Stomach smooth muscle (tissue), 2 donors: ENCODE measurements at regions not wholly inside any gene's neighbourhood (a gene's known extent, or its start where the extent isn't known, plus 50 kb on each side); places are given as distances from the start of the nearest gene placed in this dataset.
"Not testable (repeated sequence)": the region's sequence is repeated elsewhere in the genome, so short reads cannot be mapped to it uniquely, and the experiment has no call there.

Source experiments
- H3K27ac ChIP-seq: one replicate; pipeline ENCODE4 v1.7.0; 2013; ENCODE audit warnings: mild to moderate bottlenecking, low read length, inconsistent platforms
- H3K27me3 ChIP-seq, 2 donors: one replicate each; pipeline ENCODE4 v1.7.0; 2013; ENCODE audit warnings: low read length in 2 of 2; ENCODE audit not compliant: insufficient read depth in 2 of 2, control insufficient read depth in 1 of 2
- H3K36me3 ChIP-seq, 2 donors: one replicate each; pipeline ENCODE4 v1.7.0; 2013; ENCODE audit warnings: low read length in 2 of 2; ENCODE audit not compliant: control insufficient read depth in 2 of 2, insufficient read depth in 2 of 2
- H3K4me1 ChIP-seq: one replicate; pipeline ENCODE4 v1.7.0; 2013; ENCODE audit warnings: low read length; ENCODE audit not compliant: control insufficient read depth, insufficient read depth
- H3K4me3 ChIP-seq, 2 donors: one replicate each; pipeline ENCODE4 v1.7.0; 2013; ENCODE audit warnings: low read length in 2 of 2
- H3K9ac ChIP-seq, 2 donors: one replicate each; pipeline ENCODE4 v1.7.0; 2013; ENCODE audit warnings: low read length in 2 of 2, mild to moderate bottlenecking in 1 of 2
- H3K9me3 ChIP-seq, 2 donors: one replicate each; pipeline ENCODE4 v1.7.0; 2013; ENCODE audit warnings: low read length in 2 of 2; ENCODE audit not compliant: control insufficient read depth in 2 of 2
- donor health status: healthy.
- donor health status: Pancreatic carcinoma.

DNA sequence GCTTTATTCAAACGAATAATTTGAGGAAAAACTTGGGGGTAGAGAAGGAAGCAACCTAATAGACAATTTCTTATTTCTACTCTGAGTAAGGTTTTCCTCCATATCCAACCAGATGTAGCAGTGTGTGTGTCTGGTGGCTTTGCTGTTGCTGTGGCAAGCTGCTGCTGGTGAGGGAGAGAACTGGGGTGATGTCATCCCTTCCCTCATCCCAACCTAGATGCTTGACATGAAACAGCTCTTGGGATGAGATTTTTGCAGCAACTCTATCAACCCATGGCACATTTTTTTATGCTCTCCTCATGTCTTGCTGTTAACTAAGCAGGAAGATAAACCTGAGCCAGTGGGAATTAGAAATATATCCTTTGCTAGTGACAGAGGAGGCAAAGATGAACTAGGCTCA, 135.8 kb downstream of the PCSK1 start:
- no peaks in the 10 kb centered on the region for H3K27me3 ChIP-seq
- H3K9me3 ChIP-seq, result no peaks in the 10 kb centered on the region
- no peak overlapping the region for H3K9ac ChIP-seq
- H3K27ac ChIP-seq, result no peak overlapping the region
- peaks cover 7% of the 10 kb centered on the region for H3K4me1 ChIP-seq
- no peaks in the 10 kb centered on the region for H3K36me3 ChIP-seq
- no peak overlapping the region for H3K4me3 ChIP-seq

DNA sequence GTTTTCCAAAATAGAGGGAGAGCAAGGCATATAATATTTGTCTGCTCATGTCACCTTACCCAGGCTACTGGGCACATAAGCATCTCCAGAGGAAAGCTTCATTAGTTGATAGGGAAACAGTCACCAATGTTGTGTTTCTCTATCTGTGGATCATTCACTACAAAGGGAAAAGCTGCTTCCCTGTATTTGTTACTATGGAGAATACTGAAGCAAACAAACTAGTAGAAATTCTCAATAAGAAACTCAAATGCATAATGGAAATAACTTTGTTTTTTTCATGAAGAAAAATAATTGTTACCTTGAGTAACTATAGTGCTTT, 138.2 kb downstream of the PCSK1 start:
- no peaks in the 10 kb centered on the region for H3K36me3 ChIP-seq
- H3K4me1 ChIP-seq, result peaks cover 11% of the 10 kb centered on the region
- H3K27me3 ChIP-seq, result no peaks in the 10 kb centered on the region
- H3K9me3 ChIP-seq, result no peaks in the 10 kb centered on the region
- no peak overlapping the region for H3K4me3 ChIP-seq
- H3K27ac ChIP-seq, result peak overlapping the region; percentile 1
- H3K9ac ChIP-seq, result no peak overlapping the region

GRCh38 chr5:96293966-96294883, 138.8 kb downstream of the PCSK1 start:
- peaks cover 11% of the 10 kb centered on the region for H3K4me1 ChIP-seq
- no peaks in the 10 kb centered on the region for H3K27me3 ChIP-seq
- H3K36me3 ChIP-seq, result no peaks in the 10 kb centered on the region
- H3K9me3 ChIP-seq, result no peaks in the 10 kb centered on the region
- H3K4me3 ChIP-seq, result no peak overlapping the region
- peak overlapping the region; percentile 1 for H3K27ac ChIP-seq
- no peak overlapping the region for H3K9ac ChIP-seq

- Histone ChIP-seq H3K4me1 (peaks cover 11% of the 10 kb centered on the region), H3K36me3 (no peaks in the 10 kb centered on the region), H3K27ac (no peak overlapping the region), H3K9ac (no peak overlapping the region), H3K4me3 (no peak overlapping the region), H3K27me3 (no peaks in the 10 kb centered on the region), H3K9me3 (no peaks in the 10 kb centered on the region)
Measured at GRCh38 chr5:96292582-96293247, 140.3 kb downstream of the PCSK1 start.

DNA sequence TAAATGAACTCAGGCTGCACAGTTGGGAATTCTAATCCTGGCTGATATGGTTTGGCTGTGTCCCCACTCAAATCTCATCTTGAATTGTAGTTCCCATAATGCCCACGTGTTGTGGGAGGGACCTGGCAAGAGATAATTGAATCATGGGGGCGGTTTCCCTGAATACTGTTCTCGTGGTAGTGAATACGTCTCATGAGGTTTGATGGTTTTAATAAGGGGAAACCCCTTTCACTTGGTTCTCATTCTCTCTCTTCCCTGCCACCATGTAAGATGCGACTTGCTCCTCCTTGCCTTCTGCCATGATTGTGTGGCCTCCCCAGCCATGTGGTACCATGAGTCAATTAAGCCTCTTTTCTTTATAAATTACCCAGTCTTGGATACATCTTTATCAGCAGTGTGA, 143.8 kb downstream of the PCSK1 start:
- H3K9ac ChIP-seq, H3K4me1 ChIP-seq, H3K4me3 ChIP-seq, H3K9me3 ChIP-seq, H3K36me3 ChIP-seq, H3K27me3 ChIP-seq, H3K27ac ChIP-seq: not testable (repeated sequence)

DNA sequence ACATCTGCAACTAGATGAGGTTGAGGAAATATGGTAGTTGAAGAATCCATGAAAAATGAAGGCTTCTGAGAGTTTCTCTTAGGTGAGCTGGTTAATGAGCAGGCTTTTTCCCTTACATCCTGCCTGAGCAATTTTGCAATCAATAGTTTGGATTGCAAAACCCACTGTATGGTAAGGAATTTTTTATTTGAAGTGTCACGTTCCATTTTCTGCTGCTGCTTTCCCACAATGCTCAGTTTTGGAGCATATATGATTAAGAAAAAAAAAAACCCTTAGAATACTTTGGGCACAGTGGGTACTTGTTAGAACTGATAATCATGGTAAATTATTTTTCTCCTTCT, 144.2 kb downstream of the PCSK1 start:
- H3K4me3 ChIP-seq, result no peak overlapping the region
- H3K27me3 ChIP-seq, result no peaks in the 10 kb centered on the region
- no peaks in the 10 kb centered on the region for H3K9me3 ChIP-seq
- no peaks in the 10 kb centered on the region for H3K36me3 ChIP-seq
- no peak overlapping the region for H3K27ac ChIP-seq
- no peak overlapping the region for H3K9ac ChIP-seq
- H3K4me1 ChIP-seq, result peaks cover 7% of the 10 kb centered on the region

DNA sequence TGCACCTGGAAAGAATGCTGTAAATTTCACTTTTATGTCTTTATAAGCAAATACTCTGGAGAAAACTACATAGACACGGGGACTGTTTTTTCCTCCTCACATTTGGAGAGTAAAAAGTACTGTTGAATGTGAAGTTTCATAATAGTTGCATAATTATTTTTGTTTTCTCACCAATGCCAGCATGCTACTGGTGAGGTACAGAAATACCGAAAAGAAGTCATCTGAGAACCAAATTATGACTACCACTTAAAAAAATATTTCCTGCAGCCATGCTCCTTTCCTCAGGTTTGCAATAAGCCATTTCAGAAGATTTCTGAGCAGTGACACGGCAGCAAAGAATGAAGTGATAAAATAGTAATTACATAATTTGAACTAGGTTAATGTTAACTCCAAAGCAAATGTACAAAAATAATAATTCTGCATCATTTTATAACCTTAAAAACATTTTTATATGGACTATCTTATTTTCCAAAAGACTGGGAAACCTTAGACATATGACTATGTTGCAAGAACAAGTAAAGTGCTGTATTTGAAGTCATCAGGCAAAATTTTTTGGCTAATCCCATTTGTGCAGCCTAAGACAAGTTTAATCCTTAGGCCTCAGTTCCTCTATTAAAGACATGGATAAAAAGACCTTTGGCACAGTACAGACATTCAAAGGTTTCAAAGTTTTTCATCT, 144.7 kb downstream of the PCSK1 start:
- Histone ChIP-seq H3K4me3 (no peak overlapping the region), H3K9ac (no peak overlapping the region), H3K27ac (no peak overlapping the region), H3K27me3 (no peaks in the 10 kb centered on the region), H3K36me3 (no peaks in the 10 kb centered on the region), H3K9me3 (no peaks in the 10 kb centered on the region), H3K4me1 (peaks cover 7% of the 10 kb centered on the region)

DNA sequence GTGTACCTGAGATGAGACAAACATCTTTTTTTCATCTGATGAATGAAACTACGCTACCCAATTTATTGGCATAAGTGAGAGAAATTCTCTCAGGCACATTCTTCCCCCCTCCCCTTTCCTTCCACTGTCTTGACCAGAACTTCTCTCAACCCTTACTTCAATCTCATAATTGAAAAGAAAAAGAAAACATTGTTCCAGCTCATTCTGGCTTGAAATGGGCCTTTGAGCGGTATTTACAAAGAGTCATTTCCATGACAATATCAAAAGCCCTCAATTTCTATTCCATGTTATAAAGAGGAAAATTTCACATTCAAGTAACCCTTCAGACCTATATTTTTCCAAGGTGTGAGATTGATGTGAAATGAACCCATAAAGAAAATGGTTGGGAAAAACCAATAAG, 145.9 kb downstream of the PCSK1 start:
- no peaks in the 10 kb centered on the region for H3K36me3 ChIP-seq
- H3K9ac ChIP-seq, result no peak overlapping the region
- no peaks in the 10 kb centered on the region for H3K27me3 ChIP-seq
- no peak overlapping the region for H3K4me3 ChIP-seq
- H3K4me1 ChIP-seq, result peaks cover 4% of the 10 kb centered on the region
- H3K27ac ChIP-seq, result no peak overlapping the region
- no peaks in the 10 kb centered on the region for H3K9me3 ChIP-seq

DNA sequence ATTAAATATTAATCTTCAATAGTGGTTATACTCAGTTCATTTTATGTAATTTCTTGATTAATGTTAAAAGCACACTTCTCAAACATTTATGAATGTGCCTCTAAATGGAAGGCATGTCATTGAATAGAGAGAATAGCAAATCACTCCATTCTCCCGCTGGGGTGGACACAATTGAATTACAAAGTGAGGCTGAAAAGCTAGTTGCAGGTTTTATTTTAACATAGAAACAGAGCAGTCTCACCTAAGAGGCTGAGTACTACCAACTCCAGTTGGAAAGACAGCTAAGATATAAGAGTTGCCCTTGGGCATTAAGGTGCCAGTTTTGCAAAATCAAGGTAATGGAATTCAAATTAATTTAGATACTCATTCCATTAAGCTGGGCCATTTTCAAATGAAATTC, 147.2 kb downstream of the PCSK1 start:
- no peak overlapping the region for H3K27ac ChIP-seq
- no peak overlapping the region for H3K9ac ChIP-seq
- H3K4me1 ChIP-seq, result peaks cover 4% of the 10 kb centered on the region
- no peaks in the 10 kb centered on the region for H3K9me3 ChIP-seq
- H3K27me3 ChIP-seq, result no peaks in the 10 kb centered on the region
- H3K4me3 ChIP-seq, result no peak overlapping the region
- H3K36me3 ChIP-seq, result no peaks in the 10 kb centered on the region

DNA sequence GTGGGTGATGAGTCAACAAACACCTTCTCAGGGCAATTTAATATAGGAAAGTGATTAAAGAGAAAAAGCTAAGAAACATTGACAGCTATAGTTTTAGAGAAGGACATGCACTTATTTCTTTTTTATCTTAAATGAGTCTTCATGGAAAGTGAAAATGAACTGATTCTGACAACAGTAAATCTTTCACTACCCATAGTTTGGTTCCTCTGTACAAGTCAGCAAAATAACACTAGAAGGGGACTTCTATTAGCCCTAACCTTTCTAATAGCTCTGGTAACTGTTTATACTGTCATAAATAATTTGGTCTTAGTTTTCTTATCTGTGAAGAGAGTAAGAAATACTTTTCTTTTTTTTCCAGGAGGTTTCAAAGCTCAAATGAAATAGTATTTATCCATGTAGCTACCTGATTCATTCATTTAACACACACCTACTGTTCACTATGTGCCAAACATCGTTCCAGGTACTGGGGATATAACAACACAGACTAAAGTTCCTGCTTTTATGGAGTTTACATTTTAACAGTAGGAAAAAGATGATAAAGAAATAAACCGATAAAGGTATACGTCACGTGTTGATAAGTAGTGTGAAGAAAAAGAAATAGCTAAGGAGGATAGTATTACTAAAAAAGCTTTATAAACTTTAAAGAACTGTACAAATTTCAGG, 148.2 kb downstream of the PCSK1 start:
- Histone ChIP-seq H3K9ac (no peak overlapping the region), H3K4me1 (no peaks in the 10 kb centered on the region), H3K36me3 (no peaks in the 10 kb centered on the region), H3K27ac (no peak overlapping the region), H3K27me3 (no peaks in the 10 kb centered on the region), H3K9me3 (no peaks in the 10 kb centered on the region), H3K4me3 (no peak overlapping the region)
